GM19238 (cell line): ENCODE measurements at regions not wholly inside any gene's neighbourhood (a gene's known extent, or its start where the extent isn't known, plus 50 kb on each side); places are given as distances from the start of the nearest gene placed in this dataset.
"Not testable (repeated sequence)": the region's sequence is repeated elsewhere in the genome, so short reads cannot be mapped to it uniquely, and the experiment has no call there.

Experiments
- DNase-seq: peaks from one replicate; pipeline ENCODE4 v3.0.0; 2011; ENCODE audit warnings: low spot score; ENCODE audit not compliant: insufficient read length

- no peak for DNase-seq
Measured at GRCh38 chr11:123344790-123345357, 85.2 kb upstream of the GRAMD1B start.

GRCh38 chr11:123344188-123344587, 85.9 kb upstream of the GRAMD1B start:
- DNase-seq: not testable (repeated sequence)

DNA sequence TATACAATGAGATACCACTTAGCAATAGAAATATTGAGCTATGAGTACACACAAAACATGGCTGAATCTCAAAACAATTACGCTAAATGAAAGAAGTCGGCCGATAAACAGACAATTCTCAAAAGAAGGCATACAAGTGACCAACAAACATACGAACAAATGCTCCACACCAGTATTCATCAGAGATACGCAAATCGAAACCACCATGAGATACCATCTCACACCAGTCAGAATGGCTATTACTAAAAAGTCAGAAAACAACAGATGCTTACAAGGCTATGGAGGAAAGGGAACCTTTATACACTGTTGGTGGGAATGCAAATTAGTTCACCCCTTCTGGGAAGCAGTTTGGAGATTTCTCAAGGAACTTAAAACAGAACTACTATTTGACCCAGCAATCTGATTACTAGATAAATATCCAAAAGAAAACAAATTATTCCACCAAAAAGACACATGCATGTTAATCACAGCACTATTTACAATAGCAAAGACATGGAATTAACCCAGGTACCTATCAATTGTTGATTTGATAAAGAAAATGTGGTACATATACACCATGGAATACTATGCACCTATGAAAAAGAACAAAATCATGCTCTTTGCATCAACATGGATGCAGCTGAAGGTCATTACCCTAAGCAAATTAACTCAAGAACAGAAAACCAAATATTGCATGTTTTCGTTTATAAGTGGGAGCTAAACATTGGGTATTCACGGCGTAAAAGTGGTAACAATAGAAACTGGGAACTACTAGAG, 90.9 kb upstream of the GRAMD1B start:
- DNase-seq: no peak

GRCh38 chr11:123338266-123338800, 91.7 kb upstream of the GRAMD1B start:
- no peak for DNase-seq

DNA sequence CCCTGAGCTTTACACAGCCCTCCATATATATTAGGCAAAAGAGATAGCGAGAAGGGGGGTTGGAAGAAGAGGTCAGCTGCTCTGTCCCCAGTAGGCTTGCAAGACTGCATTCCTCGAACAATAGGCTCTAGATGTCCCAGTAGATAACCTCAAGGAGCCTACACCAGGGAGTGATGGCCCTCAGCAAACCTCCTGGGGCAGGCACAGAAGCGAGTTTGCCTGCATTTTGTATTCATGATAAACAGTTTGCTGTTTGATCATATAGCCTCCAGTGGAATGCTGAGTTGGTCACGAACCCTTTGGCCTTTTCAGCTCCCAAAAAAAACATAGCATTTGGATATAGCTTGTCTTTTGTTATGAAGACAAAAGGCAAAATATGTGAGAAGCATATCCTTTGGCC, 95.1 kb upstream of the GRAMD1B start:
- no peak for DNase-seq

DNA sequence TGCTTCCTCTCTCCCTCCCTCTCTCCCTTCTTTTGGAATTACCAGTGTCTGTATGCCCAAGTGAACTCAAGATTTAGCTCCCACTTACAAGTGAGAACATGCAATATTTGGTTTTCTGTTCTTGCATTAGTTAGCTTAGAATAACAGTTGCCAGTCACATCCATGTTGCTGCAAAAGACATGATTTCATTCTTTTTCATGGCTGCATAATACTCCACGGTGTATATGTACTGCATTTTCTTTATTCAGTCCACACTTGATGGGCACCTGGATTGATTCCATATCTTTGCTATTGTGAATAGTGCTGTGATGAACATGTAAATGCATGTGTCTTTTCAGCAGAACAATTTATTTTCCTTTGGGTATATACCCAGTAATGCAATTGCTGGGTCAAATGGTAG, 97.5 kb upstream of the GRAMD1B start:
- DNase-seq: not testable (repeated sequence)

DNA sequence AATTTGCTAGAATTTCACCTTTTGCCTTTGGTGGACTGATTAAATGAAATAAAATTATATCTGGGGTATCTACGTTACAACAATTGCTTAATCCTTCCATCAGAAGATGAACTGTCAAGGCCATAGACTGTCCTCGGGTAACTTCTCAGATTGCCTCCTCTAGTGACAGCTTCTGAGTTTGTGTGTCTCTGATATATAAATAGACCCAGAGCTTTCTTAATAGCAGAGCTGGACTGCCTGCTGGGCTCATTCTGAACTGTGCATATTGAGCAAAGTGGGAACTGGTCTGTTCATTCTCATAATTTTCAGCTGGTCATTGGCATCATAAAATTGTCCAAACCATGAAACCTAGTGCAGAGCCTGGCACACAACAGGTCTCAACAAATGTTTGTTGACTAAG, 99.1 kb upstream of the GRAMD1B start:
- DNase-seq: no peak

DNA sequence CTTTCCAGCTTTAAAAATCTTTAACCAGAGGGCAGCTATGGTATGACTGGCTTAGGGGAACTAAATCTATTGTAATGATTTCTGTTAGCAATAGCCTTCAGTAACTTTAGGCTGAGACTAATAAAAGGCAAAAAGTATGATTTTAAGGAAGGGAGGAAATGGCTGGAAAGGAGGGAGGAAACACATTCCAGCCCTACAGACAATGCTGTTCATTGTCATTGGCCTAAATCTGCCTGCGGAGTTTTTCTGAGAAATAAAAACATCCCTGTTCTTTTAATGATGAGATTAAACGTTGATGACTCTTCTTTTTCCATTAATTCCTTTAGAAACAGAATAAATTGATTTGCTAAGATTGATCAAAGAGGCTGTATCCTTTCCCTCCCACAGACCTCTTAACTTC, 99.6 kb upstream of the GRAMD1B start:
- DNase-seq: no peak

DNA sequence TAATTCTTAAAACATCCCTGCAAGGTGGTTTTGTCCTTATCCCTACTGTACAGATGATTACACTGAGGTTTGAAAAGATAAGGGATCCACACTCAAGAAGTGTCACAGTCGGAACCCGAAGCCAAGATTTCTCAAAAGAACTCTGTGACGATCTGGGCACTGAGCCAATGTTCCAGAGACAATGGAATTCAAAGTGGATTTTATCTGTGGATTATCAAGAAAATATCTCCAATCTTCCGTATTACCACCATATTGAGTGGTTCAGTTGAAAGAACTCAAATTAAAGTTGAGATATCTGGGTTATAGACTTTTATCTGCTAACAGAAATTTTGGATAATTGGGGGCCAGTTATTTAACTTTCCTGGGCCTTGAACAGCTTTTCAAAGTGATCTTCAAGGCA, 100.0 kb upstream of the GRAMD1B start:
- no peak for DNase-seq

- no peak for DNase-seq
Measured at GRCh38 chr11:123328281-123328867, 101.7 kb upstream of the GRAMD1B start.

DNA sequence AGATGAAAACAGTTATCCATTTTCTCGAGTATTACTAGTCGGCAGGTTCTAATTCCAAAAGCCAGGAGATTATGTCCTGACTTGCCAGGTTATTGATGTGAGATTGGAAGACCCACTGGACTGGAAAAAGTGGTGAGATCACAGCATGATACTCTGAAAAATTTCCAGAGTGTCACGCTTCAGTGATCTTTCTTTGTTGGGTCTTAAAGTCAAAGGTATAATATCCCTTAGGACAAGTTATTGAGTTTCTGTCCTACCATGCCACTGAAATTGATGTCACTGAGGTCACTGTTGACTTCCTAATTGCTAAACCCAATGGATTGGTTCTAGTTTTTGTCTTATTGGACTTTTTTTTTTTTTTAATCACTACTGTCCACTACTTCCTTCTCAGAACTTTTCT, 104.5 kb upstream of the GRAMD1B start:
- no peak for DNase-seq

DNA sequence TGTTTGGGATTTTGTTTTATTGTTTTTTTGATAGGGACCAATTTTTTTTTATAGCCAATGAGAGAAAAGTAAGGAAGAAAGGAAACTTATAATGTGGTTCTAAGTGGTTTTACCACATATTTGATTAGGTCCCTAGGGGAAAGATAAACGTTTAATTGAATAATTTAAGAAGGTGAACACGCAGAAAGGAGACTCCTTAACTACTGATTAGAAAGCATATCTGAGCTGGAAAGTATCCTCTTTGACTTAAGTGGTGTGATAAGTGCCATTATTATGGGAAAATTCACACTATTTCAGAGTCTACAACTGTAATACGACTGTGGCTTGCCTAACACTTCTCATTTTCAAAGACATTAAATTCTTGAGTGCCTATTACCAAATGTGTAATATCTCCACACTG, 106.5 kb upstream of the GRAMD1B start:
- no peak for DNase-seq

- DNase-seq: no peak
Measured at GRCh38 chr11:123321636-123322035, 108.4 kb upstream of the GRAMD1B start.

DNA sequence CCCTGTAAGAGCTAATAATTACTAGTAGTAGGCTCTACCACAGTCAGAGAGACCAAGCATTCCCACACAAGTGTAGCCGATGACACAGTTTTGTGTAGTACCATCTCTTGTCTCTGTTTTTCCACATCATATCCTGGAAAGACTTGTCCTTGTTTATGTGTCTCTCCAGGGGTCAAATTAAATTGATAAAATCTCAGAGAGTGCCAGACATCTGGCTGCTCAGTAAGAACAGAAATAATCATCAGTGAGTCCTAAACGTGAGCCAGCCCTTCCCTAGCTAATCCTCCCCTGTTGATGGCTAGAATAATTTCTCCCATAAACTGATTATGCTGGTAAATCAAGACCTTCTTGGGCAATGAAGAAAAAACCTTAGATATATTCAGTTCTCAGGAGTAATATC, 111.4 kb upstream of the GRAMD1B start:
- DNase-seq: no peak

DNA sequence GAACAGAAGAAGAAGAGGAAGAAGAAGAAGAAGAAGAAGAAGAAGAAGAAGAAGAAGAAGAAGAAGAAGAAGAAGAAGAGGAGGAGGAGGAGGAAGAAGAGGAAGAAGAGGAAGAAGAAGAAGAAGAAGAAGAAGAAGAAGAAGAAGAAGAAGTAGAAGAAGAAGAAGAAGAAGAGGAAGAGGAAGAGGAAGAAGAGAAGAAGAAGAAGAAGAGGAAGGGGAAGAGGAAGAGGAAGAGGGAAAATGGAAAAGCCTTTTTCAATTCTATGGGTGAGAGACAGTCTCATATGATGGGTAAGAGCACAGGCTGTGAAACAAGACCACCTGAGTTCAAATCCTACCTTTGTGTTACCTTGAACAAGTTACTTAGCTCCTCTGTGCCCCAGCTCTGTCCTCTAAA, 111.9 kb upstream of the GRAMD1B start:
- not testable (repeated sequence) for DNase-seq

DNA sequence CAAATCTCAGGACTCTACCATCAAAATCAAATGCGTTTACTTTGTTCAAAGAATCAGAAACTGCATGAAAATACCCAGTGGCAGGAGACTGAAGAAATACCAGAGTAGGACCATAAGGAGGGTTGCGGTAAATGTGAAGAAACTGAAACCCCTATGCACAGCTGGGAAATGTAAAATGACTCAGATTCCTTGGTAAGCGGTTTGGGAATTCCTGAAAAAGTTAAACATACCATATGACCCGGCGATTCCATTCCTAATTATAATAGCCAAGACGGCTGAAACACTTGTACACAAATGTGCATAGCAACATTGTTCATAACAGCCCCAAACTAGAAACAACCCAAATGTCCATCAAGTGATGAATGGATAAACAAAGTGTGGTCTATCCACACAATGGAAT, 114.1 kb upstream of the GRAMD1B start:
- no peak for DNase-seq

DNA sequence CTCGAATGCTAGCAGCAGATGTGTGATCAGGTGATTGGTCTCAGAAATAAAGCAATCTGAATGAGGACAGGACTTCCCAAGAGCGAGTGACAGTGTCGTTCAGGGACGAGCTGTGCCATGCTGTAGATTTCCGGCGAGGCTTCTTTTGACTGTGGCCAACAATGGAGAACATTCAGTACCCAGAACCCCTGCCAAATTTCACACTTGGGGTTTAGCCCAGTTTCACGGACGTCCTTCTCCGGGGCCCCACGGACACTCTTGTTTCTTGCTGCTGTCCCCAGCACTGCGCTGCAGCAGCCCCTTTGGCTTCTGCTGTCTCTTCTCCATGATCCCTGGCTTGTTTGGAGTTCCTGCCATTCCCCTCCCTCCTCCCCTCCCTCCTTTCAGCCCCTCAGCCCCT, 115.1 kb upstream of the GRAMD1B start:
- DNase-seq: no peak

DNA sequence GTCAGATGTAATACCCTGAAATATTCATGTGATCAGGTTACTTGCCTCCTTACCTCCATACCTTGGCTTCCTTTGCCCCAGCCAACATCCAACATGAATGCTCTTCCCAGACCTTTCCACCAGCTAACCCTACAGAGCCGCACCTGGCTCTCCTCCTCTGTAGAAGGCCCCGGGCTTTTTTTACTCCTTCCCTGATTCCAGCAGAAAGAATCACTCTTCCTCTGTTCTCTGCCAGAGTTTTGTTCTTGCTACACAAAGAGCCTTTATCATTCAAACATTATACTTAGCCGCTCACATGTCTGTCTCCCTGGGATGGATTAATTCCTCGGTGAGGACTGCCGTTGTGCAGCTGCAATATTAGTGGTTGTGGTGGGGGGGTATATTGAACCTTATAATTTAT, 116.8 kb upstream of the GRAMD1B start:
- no peak for DNase-seq

GRCh38 chr11:123308077-123308476, 113.0 kb upstream of the CLMP start:
- no peak for DNase-seq

DNA sequence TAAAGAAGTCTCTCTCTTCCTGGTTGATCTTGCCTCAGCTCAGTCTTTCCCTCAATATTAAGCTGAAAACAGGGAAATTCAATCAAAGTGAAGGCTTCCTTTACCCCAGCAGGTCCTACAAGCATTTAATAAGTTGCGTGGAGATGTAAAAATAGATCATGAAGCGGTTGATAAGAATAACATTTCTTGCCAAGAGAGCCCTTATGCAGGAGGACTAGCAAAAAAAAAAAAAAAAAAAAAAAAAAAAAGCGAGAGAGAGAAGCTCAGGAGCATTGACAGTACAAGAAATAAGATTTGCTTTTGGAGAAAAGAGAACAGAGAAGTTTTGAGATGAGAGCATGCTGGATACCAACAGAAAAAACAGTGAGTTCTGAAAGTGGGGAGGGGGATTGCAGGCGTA, 112.2 kb upstream of the CLMP start:
- DNase-seq: no peak

- DNase-seq: no peak
Measured at GRCh38 chr11:123306531-123306930, 111.5 kb upstream of the CLMP start.

DNA sequence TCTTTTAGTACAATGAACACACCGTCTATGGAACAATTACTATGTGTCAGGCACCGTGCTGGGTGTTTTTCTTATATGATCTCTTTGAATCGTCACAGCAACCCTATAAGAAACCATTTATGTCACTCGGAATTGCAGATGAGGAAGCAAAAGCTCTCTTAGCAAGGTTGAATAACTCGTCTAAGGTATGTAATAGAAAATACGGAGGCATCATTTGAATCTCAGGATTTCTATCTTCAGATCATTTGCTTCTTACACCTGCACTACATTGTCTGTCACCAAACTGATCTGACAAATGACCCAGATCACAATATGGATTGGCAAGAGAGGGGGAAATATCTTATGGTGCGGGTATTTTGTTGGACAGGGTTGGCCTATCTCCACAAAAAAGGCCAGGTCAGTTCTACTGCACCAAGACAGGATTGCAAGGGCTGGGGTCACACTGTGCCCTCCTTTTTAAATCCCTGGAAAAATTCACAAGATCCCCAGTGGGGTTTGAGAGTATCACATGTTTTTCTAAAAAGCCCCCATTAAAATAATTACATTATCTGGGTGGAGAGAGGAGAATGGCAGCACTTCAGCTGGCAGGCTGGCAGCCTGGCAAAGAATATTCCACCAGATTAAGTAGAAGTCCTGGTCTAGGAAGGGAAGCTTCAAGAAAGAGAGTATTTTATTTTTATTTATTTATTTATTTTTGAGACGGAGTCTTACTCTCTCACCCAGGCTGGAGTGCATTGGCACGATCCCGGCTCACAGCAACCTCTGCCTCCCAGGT, 110.7 kb upstream of the CLMP start:
- no peak for DNase-seq
